Caco-2 (cell line): ENCODE measurements at regions not wholly inside any gene's neighbourhood (a gene's known extent, or its start where the extent isn't known, plus 50 kb on each side); places are given as distances from the start of the nearest gene placed in this dataset.

ENCODE experiments used
- BruUV-seq: library from RNA; stranded (reverse); fragments of 400-500 nt; replicated peaks from 2 replicates; lab custom pipeline; 2021; lab: Mats Ljungman, UMichigan
- CTCF ChIA-PET: fragments of 300-600 bp; sonication (Branson Sonifier 250); formaldehyde crosslinking; loops from one replicate; lab custom pipeline; 2022; ENCODE audit warnings: antibody characterized with exemption; lab: Charles Lee
- POLR2A ChIA-PET: fragments of 300-600 bp; sonication (Branson Sonifier 250); formaldehyde crosslinking; loops from one replicate; lab custom pipeline; 2022; ENCODE audit warnings: antibody characterized with exemption; lab: Charles Lee
- DNase-seq, 2 experiments: peaks; one replicate each; pipeline versions ENCODE4 v3.0.0 to v3.0.0-alpha.2; 2020 to 2022
- H3K27me3 ChIP-seq: replicated peaks from 2 replicates; pipeline ENCODE4 v1.6.0; 2011; ENCODE audit warnings: low read length; ENCODE audit not compliant: control insufficient read depth, insufficient read depth
- H3K36me3 ChIP-seq: 2 replicates; pipeline ENCODE4 v1.5.1; 2011; ENCODE audit warnings: low read length; ENCODE audit not compliant: control insufficient read depth, insufficient read depth
- H3K4me1 ChIP-seq: fragments of 250-450 bp; sonication (Bioruptor Pico); 2 replicates; pipeline ENCODE4 v1.5.1; 2020; ENCODE audit warnings: mild to moderate bottlenecking
- H3K4me3 ChIP-seq: 2 replicates; pipeline ENCODE4 v1.5.1; 2011; ENCODE audit warnings: low read depth, mild to moderate bottlenecking, control low read depth, low read length
- H3K9me3 ChIP-seq: fragments of 250-450 bp; sonication (Bioruptor Pico); 2 replicates; pipeline ENCODE4 v1.5.1; 2020; ENCODE audit warnings: mild to moderate bottlenecking, moderate library complexity
- H3K27ac Mint-ChIP-seq: one replicate; pipeline ENCODE4 v1.8.0; 2022; ENCODE audit warnings: mixed read lengths; ENCODE audit not compliant: unreplicated experiment
- H3K27me3 Mint-ChIP-seq: one replicate; pipeline ENCODE4 v1.8.0; 2022; ENCODE audit warnings: mixed read lengths; ENCODE audit not compliant: insufficient read depth, unreplicated experiment
- H3K36me3 Mint-ChIP-seq: one replicate; pipeline ENCODE4 v1.8.0; 2022; ENCODE audit warnings: mild to moderate bottlenecking, mixed read lengths; ENCODE audit not compliant: insufficient read depth, unreplicated experiment
- H3K4me1 Mint-ChIP-seq: one replicate; pipeline ENCODE4 v1.8.0; 2022; ENCODE audit warnings: low read depth, mixed read lengths; ENCODE audit not compliant: unreplicated experiment
- H3K4me3 Mint-ChIP-seq: one replicate; pipeline ENCODE4 v1.8.0; 2022; ENCODE audit warnings: mild to moderate bottlenecking, moderate library complexity, mixed read lengths; ENCODE audit not compliant: unreplicated experiment
- H3K9me3 Mint-ChIP-seq: one replicate; pipeline ENCODE4 v1.8.0; 2022; ENCODE audit warnings: mixed read lengths; ENCODE audit not compliant: unreplicated experiment
- intact Hi-C: fragments of 100-400 bp; cut with micrococcal nuclease; formaldehyde crosslinking; loops from one replicate; pipeline ENCODE4 v1.10.0; 2022; ENCODE audit not compliant: unreplicated experiment
- TF ChIP-seq, protein P1 (sequence below), 2 experiments: fragments of 200-600 bp in 1 of 2; IDR thresholded peaks; 1 replicate in 1 of 2; 2 replicates in 1 of 2; pipeline versions ENCODE4 v1.5.1 to v1.8.0; 2011 to 2022; ENCODE audit warnings: antibody characterized with exemption in 1 of 2, control low read depth in 1 of 2, inconsistent platforms in 1 of 2, low read depth in 1 of 2, low read length in 1 of 2, mild to moderate bottlenecking in 1 of 2, moderate library complexity in 1 of 2; ENCODE audit not compliant: insufficient read depth in 1 of 2, severe bottlenecking in 1 of 2, unreplicated experiment in 1 of 2

DNA sequence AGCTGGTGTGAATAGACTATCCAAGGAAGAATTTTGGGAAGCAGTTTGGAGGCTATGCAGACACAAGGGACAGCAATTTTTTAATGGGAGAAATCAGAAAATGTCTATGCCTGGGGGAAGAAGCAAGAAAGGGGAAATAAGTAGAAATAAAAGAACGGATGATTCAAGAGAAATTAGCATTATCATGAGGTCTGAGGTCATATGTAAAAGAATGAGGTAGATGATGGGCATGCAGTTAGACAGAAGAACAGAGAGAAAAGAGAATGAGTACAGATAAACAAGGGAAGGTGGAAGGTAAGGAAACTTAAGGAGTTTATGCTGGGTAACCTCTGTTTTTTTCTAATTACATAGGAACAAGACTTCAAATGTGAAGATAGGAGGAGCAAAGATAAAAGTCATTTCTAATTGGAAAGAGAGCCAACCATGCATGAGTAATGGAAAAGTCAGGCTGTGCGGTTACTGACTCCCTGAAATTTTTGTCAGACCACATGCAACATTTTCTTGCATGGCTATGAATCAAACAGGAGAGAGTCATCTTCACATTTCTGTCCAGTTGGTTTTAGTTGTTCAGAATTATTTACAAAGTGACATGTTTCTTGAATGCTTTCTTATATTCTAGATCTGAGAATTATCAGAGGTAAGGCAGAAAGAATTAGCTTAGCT lies 101.0 kb upstream of the PIK3R1 start:
- ChIA-PET CTCF (no interaction called here), POLR2A (no interaction called here)
- Mint-ChIP-seq H3K27ac (no peak overlapping the region), H3K36me3 (no peaks in the 10 kb centered on the region), H3K9me3 (no peaks in the 10 kb centered on the region), H3K4me1 (peaks cover 6% of the 10 kb centered on the region), H3K4me3 (no peak overlapping the region), H3K27me3 (no peaks in the 10 kb centered on the region)
- TF ChIP-seq, protein P1, sequence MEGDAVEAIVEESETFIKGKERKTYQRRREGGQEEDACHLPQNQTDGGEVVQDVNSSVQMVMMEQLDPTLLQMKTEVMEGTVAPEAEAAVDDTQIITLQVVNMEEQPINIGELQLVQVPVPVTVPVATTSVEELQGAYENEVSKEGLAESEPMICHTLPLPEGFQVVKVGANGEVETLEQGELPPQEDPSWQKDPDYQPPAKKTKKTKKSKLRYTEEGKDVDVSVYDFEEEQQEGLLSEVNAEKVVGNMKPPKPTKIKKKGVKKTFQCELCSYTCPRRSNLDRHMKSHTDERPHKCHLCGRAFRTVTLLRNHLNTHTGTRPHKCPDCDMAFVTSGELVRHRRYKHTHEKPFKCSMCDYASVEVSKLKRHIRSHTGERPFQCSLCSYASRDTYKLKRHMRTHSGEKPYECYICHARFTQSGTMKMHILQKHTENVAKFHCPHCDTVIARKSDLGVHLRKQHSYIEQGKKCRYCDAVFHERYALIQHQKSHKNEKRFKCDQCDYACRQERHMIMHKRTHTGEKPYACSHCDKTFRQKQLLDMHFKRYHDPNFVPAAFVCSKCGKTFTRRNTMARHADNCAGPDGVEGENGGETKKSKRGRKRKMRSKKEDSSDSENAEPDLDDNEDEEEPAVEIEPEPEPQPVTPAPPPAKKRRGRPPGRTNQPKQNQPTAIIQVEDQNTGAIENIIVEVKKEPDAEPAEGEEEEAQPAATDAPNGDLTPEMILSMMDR (IDR thresholded peaks at IDR 0.05; ENCODE audit: insufficient read depth in 1 of 2, low read depth in 1 of 2, low read length in 1 of 2, severe bottlenecking in 1 of 2, unreplicated experiment in 1 of 2): no peak
- Histone ChIP-seq H3K4me1 (0 out of 2 replicates have a peak, but pooled peaks cover 4% of the 10 kb centered on the region), H3K4me3 (no peak overlapping the region), H3K27me3 (no peaks in the 10 kb centered on the region), H3K36me3 (no peaks in the 10 kb centered on the region), H3K9me3 (no peaks in the 10 kb centered on the region)
- BruUV-seq: no TSS peak
- no peak for DNase-seq
- intact Hi-C loops: no loop called here

DNA sequence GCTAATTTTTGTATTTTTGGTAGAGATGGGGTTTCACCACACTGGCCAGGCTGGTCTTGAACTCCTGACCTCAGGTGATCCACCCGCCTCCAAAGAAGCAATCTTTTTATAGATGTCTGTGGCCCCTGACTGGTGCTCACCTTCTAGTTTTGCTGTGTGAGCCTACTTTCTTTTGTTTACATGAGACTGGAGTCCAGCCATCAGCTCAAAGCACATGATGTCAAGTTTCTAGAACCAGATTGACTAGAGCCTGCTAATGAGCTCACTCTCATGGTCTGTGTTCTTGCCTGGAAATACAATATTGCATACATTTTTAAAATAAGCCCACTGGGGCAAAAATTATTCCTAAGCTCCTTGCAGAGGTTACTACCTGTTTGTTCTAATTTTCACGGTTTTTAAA lies 102.9 kb upstream of the PIK3R1 start:
- ChIA-PET CTCF (no interaction called here), POLR2A (no interaction called here)
- Histone ChIP-seq H3K4me1 (0 out of 2 replicates have a peak, but pooled peaks cover 4% of the 10 kb centered on the region), H3K36me3 (no peaks in the 10 kb centered on the region), H3K27me3 (no peaks in the 10 kb centered on the region), H3K9me3 (peaks cover under 1% of the 10 kb centered on the region; the same call in 1 of the 2 replicates), H3K4me3 (no peak overlapping the region)
- H3K4me3 Mint-ChIP-seq: no peak overlapping the region
- no peaks in the 10 kb centered on the region for H3K9me3 Mint-ChIP-seq
- no TSS peak for BruUV-seq
- no peak for DNase-seq
- H3K36me3 Mint-ChIP-seq: no peaks in the 10 kb centered on the region
- TF ChIP-seq, protein P1 (IDR thresholded peaks at IDR 0.05; ENCODE audit: insufficient read depth in 1 of 2, low read depth in 1 of 2, low read length in 1 of 2, severe bottlenecking in 1 of 2, unreplicated experiment in 1 of 2): no peak
- no peaks in the 10 kb centered on the region for H3K27me3 Mint-ChIP-seq
- no peak overlapping the region for H3K27ac Mint-ChIP-seq
- H3K4me1 Mint-ChIP-seq: peaks cover 6% of the 10 kb centered on the region
- intact Hi-C loops: no loop called here

DNA sequence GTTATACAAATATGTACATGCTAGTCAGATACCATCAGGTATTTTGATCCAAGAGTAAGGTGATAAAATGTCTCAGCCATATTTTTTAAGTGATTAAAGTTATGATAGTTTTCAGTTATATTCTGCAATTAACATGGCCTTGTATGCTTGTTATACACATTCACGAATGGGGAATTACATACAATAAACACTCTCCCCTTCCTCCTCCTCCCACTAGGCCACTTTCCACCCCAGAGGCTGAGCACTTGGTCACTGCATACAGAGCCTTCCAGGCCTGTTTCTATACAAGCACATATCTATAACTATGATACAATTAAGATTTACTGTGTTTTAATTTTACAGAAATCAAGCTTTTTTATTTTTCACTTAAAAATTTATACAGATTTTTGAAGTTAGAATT lies 104.7 kb upstream of the PIK3R1 start:
- no peak overlapping the region for H3K4me3 Mint-ChIP-seq
- intact Hi-C loops: no loop called here
- H3K27me3 Mint-ChIP-seq: no peaks in the 10 kb centered on the region
- H3K27ac Mint-ChIP-seq: no peak overlapping the region
- no peaks in the 10 kb centered on the region for H3K4me1 ChIP-seq
- peaks cover 6% of the 10 kb centered on the region; the same call in 1 of the 2 replicates for H3K9me3 ChIP-seq
- H3K4me3 ChIP-seq: no peak overlapping the region
- BruUV-seq: no TSS peak
- no peaks in the 10 kb centered on the region for H3K36me3 Mint-ChIP-seq
- no peak for DNase-seq
- TF ChIP-seq, protein P1 (IDR thresholded peaks at IDR 0.05; ENCODE audit: insufficient read depth in 1 of 2, low read depth in 1 of 2, low read length in 1 of 2, severe bottlenecking in 1 of 2, unreplicated experiment in 1 of 2): no peak
- H3K27me3 ChIP-seq: no peaks in the 10 kb centered on the region
- no peaks in the 10 kb centered on the region for H3K36me3 ChIP-seq
- ChIA-PET CTCF (no interaction called here), POLR2A (no interaction called here)
- H3K4me1 Mint-ChIP-seq: no peaks in the 10 kb centered on the region
- H3K9me3 Mint-ChIP-seq: no peaks in the 10 kb centered on the region
